LNCaP clone FGC (cell line): ENCODE measurements at regions not wholly inside any gene's neighbourhood (a gene's known extent, or its start where the extent isn't known, plus 50 kb on each side); places are given as distances from the start of the nearest gene placed in this dataset.

Source experiments
- DNase-seq: peaks from one replicate; pipeline ENCODE4 v3.0.0-alpha.2; 2011; ENCODE audit warnings: low read depth
- H3K4me3 ChIP-seq: 2 replicates; pipeline ENCODE4 v1.5.1; 2011; ENCODE audit warnings: mild to moderate bottlenecking, low read depth, low read length, control low read depth
- TF ChIP-seq, protein P1 (sequence below): IDR thresholded peaks from 2 replicates; pipeline ENCODE4 v1.5.1; 2012; ENCODE audit warnings: mild to moderate bottlenecking; ENCODE audit not compliant: control insufficient read depth, insufficient read depth; ENCODE audit errors: extremely low read depth

DNA sequence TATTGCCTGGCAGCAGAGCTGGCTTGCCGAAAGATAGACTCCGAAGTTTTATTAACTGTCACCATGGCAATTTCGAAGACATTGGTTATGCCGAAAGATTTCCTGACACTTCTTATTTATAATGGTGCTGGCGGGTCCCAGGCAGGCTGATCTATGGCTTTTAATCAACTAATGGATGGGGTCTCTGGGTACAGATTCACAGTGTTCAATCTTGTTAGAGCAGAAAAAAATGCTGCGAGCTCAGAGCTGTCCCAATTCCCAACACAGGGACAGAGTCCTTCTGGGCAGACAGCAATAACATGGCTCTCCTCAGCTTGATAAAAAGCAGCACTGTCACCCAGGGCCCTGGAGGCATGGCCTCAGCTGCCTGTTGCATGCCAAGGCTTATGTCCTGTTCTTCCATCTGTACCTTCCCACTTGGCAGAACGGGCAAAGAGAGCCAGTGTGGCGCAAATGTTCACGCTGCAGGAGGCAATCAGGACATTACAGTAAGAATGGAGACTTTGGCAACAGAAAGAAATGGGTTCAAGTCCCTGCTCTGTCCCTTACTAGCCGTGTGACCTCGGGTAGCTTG is 228.2 kb upstream of the PWP1 start:
- TF ChIP-seq, protein P1, sequence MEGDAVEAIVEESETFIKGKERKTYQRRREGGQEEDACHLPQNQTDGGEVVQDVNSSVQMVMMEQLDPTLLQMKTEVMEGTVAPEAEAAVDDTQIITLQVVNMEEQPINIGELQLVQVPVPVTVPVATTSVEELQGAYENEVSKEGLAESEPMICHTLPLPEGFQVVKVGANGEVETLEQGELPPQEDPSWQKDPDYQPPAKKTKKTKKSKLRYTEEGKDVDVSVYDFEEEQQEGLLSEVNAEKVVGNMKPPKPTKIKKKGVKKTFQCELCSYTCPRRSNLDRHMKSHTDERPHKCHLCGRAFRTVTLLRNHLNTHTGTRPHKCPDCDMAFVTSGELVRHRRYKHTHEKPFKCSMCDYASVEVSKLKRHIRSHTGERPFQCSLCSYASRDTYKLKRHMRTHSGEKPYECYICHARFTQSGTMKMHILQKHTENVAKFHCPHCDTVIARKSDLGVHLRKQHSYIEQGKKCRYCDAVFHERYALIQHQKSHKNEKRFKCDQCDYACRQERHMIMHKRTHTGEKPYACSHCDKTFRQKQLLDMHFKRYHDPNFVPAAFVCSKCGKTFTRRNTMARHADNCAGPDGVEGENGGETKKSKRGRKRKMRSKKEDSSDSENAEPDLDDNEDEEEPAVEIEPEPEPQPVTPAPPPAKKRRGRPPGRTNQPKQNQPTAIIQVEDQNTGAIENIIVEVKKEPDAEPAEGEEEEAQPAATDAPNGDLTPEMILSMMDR = no peak
- DNase-seq = no peak
- H3K4me3 ChIP-seq = no peak overlapping the region

DNA sequence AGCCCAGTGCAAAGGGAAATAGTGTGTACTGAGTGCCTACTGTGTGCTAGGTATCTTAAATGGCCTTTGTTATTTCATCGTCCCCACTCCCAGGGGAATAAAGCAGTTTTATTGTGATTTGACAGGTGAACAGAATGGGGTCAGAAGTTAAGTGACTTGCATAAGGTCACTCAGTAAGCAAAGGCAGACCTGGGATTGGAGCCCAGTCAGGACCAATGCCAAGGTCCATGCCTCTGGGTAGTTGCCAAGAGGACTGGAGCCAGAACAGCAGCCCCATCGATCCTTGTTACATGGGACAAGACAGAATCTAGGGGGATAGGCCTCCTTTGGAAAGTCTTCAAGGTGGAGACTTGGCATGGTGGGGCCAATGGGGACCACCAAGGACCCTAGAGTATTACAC is 227.4 kb upstream of the PWP1 start:
- DNase-seq = peak; percentile 69
- no peak overlapping the region for H3K4me3 ChIP-seq
- TF ChIP-seq, protein P1 = no peak

DNA sequence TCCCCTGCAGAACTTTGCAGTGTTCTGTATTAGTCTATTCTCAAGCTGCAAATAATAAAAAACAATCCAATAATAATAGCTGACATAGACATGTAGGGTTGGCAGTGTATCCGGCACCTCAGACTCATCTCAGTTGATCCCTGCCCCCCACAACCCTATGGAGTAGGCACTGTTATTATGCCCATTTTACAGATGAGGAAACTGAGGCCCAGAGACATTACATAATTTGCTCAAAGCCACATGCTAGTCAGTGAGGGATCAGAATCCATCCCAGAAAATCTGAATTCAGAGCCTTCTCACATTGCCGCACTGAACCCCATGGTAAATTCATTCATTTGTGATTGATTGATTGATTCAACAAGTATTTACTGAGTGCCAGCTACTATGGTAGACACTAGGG is 226.6 kb upstream of the PWP1 start:
- no peak overlapping the region for H3K4me3 ChIP-seq
- TF ChIP-seq, protein P1 = no peak
- no peak for DNase-seq

DNA sequence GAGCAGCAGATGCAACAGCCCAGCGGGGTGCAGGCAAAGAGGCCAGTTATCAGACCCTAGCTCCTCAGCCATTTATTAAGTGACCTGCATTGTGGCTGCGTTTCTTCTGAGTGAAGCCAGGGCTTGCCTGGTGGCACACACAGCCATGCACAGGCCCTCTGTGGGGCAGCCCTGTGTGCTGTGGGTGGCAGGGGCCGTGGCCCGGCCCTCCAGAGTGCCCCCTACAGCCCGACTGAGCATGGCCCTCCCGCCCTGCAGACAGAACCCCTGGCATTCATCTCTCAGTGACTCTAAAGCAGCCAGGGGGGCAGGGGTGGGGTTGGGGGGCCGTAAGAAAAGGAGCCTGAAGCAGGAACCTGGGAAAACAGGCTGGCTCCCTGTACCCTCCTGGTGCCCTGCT is 226.0 kb upstream of the PWP1 start:
- H3K4me3 ChIP-seq = no peak overlapping the region
- TF ChIP-seq, protein P1 = no peak
- no peak for DNase-seq

DNA sequence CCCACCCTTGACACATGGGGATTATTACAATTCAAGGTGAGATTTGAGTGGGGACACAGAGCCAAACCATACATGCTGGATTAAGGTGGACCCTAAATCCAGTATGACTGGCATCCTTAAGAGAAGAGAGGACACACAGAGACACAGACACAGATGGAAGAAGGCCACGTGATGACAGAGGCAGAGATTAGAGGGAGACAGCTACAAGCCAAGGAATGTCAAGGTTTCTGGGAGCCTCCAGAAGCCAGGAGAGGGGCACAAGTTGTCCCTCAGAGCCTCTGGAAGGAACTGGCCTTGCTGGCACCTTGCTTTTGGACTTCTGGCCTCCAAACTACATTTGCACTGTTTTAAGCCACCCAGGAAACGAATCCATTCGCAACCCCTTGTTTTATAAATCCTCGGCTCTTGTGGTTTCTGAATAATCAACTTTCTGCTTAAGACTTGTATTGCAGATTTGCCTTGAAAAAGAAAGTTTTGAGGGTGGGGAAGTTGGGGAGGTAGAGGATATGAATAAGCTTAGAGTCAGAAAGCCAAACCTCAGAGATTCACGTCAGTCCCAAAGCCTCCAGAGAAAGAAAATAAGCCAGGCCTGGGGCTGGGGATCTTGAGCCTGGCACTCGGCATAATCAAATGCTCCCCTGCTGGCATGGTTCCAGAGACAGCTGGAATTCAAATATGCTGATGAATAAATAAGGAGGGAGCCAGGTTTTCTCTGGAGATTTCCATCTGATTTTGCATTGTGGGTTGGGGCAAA is 224.2 kb upstream of the PWP1 start:
- no peak for DNase-seq
- TF ChIP-seq, protein P1 = no peak
- no peak overlapping the region for H3K4me3 ChIP-seq

DNA sequence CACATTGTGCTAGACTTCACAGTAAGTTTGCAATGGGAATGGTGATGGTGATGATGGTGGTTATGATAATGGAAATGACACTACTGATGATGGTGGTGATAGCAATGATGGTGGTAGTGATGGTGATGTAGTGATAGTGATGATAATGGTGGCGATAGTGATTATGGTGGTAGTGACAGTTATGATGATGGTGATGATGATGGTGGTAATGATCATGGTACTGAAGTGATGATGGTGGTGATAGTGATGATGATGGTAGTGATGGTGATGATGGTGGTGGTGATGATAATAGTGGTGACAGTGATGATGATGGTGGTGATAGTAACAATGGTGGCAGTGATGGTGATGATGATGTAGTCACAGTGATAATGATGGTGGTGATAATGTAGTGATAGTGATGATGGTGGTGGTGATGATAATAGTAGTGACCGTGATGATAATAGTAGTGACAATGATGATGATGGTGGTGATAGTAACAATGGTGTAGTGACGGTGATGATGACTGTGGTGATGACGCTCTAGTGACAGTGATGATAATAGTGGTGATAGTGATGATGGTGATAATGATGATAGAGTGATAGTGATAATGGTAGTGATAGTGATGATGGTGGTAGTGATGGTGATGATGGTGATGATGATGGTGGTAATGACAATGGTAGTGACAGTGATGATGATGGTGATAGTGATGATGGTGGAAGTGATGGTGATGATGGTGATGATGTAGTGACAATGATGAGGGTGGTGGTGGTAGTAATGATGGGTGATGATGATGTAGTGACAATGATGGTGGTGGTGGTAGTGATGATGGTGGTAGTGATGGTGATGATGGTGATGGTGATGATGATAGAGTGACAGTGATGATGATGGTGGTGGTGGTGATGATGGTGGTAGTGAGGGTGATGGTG is 222.9 kb upstream of the PWP1 start:
- no peak overlapping the region for H3K4me3 ChIP-seq
- TF ChIP-seq, protein P1 = no peak
- no peak for DNase-seq
